ENCODE measurements at regions not wholly inside any gene's neighbourhood (a gene's known extent, or its start where the extent isn't known, plus 50 kb on each side); places are given as distances from the start of the nearest gene placed in this dataset.

- Mint-ChIP-seq H3K4me3 (no peak overlapping the region), H3K36me3 (ENCODE audit: low read depth) (no peaks in the 10 kb centered on the region), H3K9me3 (peaks cover 17% of the 10 kb centered on the region), H3K4me1 (peaks cover 10% of the 10 kb centered on the region), H3K27ac (no peak overlapping the region), H3K27me3 (ENCODE audit: low read depth, poor library complexity) (peaks cover under 1% of the 10 kb centered on the region)
- DNase-seq, result no peak
- TF ChIP-seq, protein P1, sequence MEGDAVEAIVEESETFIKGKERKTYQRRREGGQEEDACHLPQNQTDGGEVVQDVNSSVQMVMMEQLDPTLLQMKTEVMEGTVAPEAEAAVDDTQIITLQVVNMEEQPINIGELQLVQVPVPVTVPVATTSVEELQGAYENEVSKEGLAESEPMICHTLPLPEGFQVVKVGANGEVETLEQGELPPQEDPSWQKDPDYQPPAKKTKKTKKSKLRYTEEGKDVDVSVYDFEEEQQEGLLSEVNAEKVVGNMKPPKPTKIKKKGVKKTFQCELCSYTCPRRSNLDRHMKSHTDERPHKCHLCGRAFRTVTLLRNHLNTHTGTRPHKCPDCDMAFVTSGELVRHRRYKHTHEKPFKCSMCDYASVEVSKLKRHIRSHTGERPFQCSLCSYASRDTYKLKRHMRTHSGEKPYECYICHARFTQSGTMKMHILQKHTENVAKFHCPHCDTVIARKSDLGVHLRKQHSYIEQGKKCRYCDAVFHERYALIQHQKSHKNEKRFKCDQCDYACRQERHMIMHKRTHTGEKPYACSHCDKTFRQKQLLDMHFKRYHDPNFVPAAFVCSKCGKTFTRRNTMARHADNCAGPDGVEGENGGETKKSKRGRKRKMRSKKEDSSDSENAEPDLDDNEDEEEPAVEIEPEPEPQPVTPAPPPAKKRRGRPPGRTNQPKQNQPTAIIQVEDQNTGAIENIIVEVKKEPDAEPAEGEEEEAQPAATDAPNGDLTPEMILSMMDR (IDR thresholded peaks at IDR 0.05), result no peak
These were observed 105.2 kb upstream of the RAI14 start for GRCh38 chr5:34550964-34551363.

DNA sequence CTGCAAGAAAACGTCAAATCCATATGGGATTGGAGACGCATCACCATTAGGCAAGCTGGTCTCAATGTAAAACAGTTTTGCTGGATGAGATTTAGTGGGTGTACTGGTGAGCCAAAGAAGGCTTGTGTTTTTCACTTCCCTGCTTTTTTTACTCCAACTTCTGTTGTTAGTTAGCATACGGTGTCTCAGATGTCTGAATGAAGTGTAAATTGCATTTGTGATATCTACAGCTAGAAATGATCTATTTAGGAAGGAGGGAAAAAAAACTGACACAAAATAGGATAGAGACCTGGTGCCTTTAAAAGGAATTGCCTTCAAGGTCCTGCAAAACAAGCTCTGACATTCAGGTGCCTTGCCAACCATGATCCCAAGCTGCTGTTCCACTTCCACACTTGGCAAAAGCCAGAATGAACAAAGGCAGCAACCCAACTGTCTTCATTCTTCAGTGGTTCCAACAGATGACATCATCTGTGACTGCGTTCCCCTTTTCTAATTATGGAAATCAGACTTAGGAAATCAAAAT, 104.2 kb upstream of the RAI14 start:
- DNase-seq, result no peak
- Mint-ChIP-seq H3K4me1 (peaks cover 17% of the 10 kb centered on the region), H3K36me3 (ENCODE audit: low read depth) (no peaks in the 10 kb centered on the region), H3K27ac (no peak overlapping the region), H3K9me3 (peaks cover 10% of the 10 kb centered on the region), H3K4me3 (no peak overlapping the region), H3K27me3 (ENCODE audit: low read depth, poor library complexity) (no peaks in the 10 kb centered on the region)
- TF ChIP-seq, protein P1 (IDR thresholded peaks at IDR 0.05), result no peak

GRCh38 chr5:34552686-34553085, 103.4 kb upstream of the RAI14 start:
- H3K4me1 Mint-ChIP-seq, result peaks cover 17% of the 10 kb centered on the region
- no peaks in the 10 kb centered on the region for H3K27me3 Mint-ChIP-seq (ENCODE audit: low read depth, poor library complexity)
- DNase-seq, result no peak
- no peak overlapping the region for H3K4me3 Mint-ChIP-seq
- peaks cover 4% of the 10 kb centered on the region for H3K9me3 Mint-ChIP-seq
- H3K27ac Mint-ChIP-seq, result no peak overlapping the region
- no peaks in the 10 kb centered on the region for H3K36me3 Mint-ChIP-seq (ENCODE audit: low read depth)
- TF ChIP-seq, protein P1 (IDR thresholded peaks at IDR 0.05), result no peak

- H3K4me3 Mint-ChIP-seq, result no peak overlapping the region
- no peak for DNase-seq
These were observed 102.5 kb upstream of the RAI14 start for GRCh38 chr5:34553581-34553980.

DNA sequence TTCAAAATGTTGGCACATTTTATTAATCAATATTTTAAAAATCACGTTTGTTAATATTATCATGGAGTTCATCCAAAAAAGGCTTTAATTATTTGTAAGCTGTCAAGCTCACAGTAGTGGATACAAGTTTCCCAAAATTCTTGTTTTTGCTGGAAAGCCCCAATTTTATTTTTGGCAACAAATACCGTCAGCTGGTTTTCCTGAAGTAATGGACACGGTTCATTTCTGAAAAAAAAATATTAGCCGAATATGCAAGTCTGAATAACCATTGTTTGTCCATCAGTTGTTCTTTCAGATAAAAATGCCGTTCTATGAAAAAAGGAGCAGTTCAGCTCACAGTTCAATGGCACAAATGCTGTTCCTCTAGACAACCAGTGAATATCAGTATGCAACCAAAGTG, 101.5 kb upstream of the RAI14 start:
- no peak overlapping the region for H3K4me3 Mint-ChIP-seq
- H3K27ac Mint-ChIP-seq, result no peak overlapping the region
- peaks cover 3% of the 10 kb centered on the region for H3K27me3 Mint-ChIP-seq (ENCODE audit: low read depth, poor library complexity)
- no peak for DNase-seq
- H3K36me3 Mint-ChIP-seq (ENCODE audit: low read depth), result no peaks in the 10 kb centered on the region
- H3K9me3 Mint-ChIP-seq, result no peaks in the 10 kb centered on the region
- TF ChIP-seq, protein P1 (IDR thresholded peaks at IDR 0.05), result no peak
- H3K4me1 Mint-ChIP-seq, result peaks cover 12% of the 10 kb centered on the region

More at GRCh38 chr5:34553581-34553980, 102.5 kb upstream of the RAI14 start:
- TF ChIP-seq, protein P1 (IDR thresholded peaks at IDR 0.05), result no peak
- no peaks in the 10 kb centered on the region for H3K36me3 Mint-ChIP-seq (ENCODE audit: low read depth)
- H3K4me1 Mint-ChIP-seq, result peaks cover 16% of the 10 kb centered on the region
- H3K9me3 Mint-ChIP-seq, result no peaks in the 10 kb centered on the region
- H3K27me3 Mint-ChIP-seq (ENCODE audit: low read depth, poor library complexity), result peaks cover under 1% of the 10 kb centered on the region
- no peak overlapping the region for H3K27ac Mint-ChIP-seq
